ENCODE measurements at regions not wholly inside any gene's neighbourhood (a gene's known extent, or its start where the extent isn't known, plus 50 kb on each side); places are given as distances from the start of the nearest gene placed in this dataset.

GRCh38 chr2:34107811-34108210, 508.7 kb upstream of the FAM98A start:
- no peaks in the 10 kb centered on the region for H3K9me3 Mint-ChIP-seq (ENCODE audit: unreplicated experiment)
- H3K36me3 ChIP-seq (ENCODE audit: control insufficient read depth, insufficient read depth, low read length) = no peaks in the 10 kb centered on the region
- H3K4me3 Mint-ChIP-seq (ENCODE audit: unreplicated experiment) = no peak overlapping the region
- no peaks in the 10 kb centered on the region for H3K4me1 Mint-ChIP-seq (ENCODE audit: low read depth, unreplicated experiment)
- ChIA-PET POLR2A (no interaction called here), CTCF (no interaction called here)
- no peaks in the 10 kb centered on the region for H3K4me1 ChIP-seq
- peaks cover 6% of the 10 kb centered on the region for H3K27me3 Mint-ChIP-seq (ENCODE audit: insufficient read depth, unreplicated experiment)
- no peaks in the 10 kb centered on the region for H3K27me3 ChIP-seq (replicated peaks; ENCODE audit: control insufficient read depth, insufficient read depth, low read length)
- no peaks in the 10 kb centered on the region for H3K36me3 Mint-ChIP-seq (ENCODE audit: insufficient read depth, unreplicated experiment)
- no peak overlapping the region for H3K4me3 ChIP-seq (ENCODE audit: low read depth, low read length)
- no TSS peak for BruUV-seq (replicated peaks)
- no peaks in the 10 kb centered on the region for H3K9me3 ChIP-seq
- TF ChIP-seq, protein P1, sequence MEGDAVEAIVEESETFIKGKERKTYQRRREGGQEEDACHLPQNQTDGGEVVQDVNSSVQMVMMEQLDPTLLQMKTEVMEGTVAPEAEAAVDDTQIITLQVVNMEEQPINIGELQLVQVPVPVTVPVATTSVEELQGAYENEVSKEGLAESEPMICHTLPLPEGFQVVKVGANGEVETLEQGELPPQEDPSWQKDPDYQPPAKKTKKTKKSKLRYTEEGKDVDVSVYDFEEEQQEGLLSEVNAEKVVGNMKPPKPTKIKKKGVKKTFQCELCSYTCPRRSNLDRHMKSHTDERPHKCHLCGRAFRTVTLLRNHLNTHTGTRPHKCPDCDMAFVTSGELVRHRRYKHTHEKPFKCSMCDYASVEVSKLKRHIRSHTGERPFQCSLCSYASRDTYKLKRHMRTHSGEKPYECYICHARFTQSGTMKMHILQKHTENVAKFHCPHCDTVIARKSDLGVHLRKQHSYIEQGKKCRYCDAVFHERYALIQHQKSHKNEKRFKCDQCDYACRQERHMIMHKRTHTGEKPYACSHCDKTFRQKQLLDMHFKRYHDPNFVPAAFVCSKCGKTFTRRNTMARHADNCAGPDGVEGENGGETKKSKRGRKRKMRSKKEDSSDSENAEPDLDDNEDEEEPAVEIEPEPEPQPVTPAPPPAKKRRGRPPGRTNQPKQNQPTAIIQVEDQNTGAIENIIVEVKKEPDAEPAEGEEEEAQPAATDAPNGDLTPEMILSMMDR (IDR thresholded peaks at IDR 0.05; ENCODE audit: insufficient read depth in 1 of 2, low read depth in 1 of 2, low read length in 1 of 2, severe bottlenecking in 1 of 2, unreplicated experiment in 1 of 2) = no peak
- no peak overlapping the region for H3K27ac Mint-ChIP-seq (ENCODE audit: unreplicated experiment)
- intact Hi-C loops (cut with micrococcal nuclease; ENCODE audit: unreplicated experiment) = no loop called here
- no peak for DNase-seq

GRCh38 chr2:34105006-34105767, 506.1 kb upstream of the FAM98A start:
- no peak for DNase-seq
- ChIA-PET CTCF (no interaction called here), POLR2A (no interaction called here)
- Histone ChIP-seq H3K9me3 (no peaks in the 10 kb centered on the region), H3K4me3 (ENCODE audit: low read depth, low read length) (no peak overlapping the region), H3K27me3 (replicated peaks; ENCODE audit: control insufficient read depth, insufficient read depth, low read length) (no peaks in the 10 kb centered on the region), H3K4me1 (no peaks in the 10 kb centered on the region), H3K36me3 (ENCODE audit: control insufficient read depth, insufficient read depth, low read length) (no peaks in the 10 kb centered on the region)
- TF ChIP-seq, protein P1 (IDR thresholded peaks at IDR 0.05; ENCODE audit: insufficient read depth in 1 of 2, low read depth in 1 of 2, low read length in 1 of 2, severe bottlenecking in 1 of 2, unreplicated experiment in 1 of 2) = no peak
- Mint-ChIP-seq H3K4me3 (ENCODE audit: unreplicated experiment) (no peak overlapping the region), H3K9me3 (ENCODE audit: unreplicated experiment) (no peaks in the 10 kb centered on the region), H3K27ac (ENCODE audit: unreplicated experiment) (no peak overlapping the region), H3K4me1 (ENCODE audit: low read depth, unreplicated experiment) (no peaks in the 10 kb centered on the region), H3K27me3 (ENCODE audit: insufficient read depth, unreplicated experiment) (peaks cover 6% of the 10 kb centered on the region), H3K36me3 (ENCODE audit: insufficient read depth, unreplicated experiment) (no peaks in the 10 kb centered on the region)
- no TSS peak for BruUV-seq (replicated peaks)
- intact Hi-C loops (cut with micrococcal nuclease; ENCODE audit: unreplicated experiment) = no loop called here

GRCh38 chr2:34104601-34105000, 505.5 kb upstream of the FAM98A start:
- H3K27me3 ChIP-seq (replicated peaks; ENCODE audit: control insufficient read depth, insufficient read depth, low read length) = no peaks in the 10 kb centered on the region
- no TSS peak for BruUV-seq (replicated peaks)
- intact Hi-C loops (cut with micrococcal nuclease; ENCODE audit: unreplicated experiment) = no loop called here
- TF ChIP-seq, protein P1 (IDR thresholded peaks at IDR 0.05; ENCODE audit: insufficient read depth in 1 of 2, low read depth in 1 of 2, low read length in 1 of 2, severe bottlenecking in 1 of 2, unreplicated experiment in 1 of 2) = no peak
- no peak overlapping the region for H3K4me3 ChIP-seq (ENCODE audit: low read depth, low read length)
- H3K9me3 Mint-ChIP-seq (ENCODE audit: unreplicated experiment) = no peaks in the 10 kb centered on the region
- CTCF ChIA-PET = no interaction called here
- no peak for DNase-seq
- no peaks in the 10 kb centered on the region for H3K36me3 ChIP-seq (ENCODE audit: control insufficient read depth, insufficient read depth, low read length)
- H3K36me3 Mint-ChIP-seq (ENCODE audit: insufficient read depth, unreplicated experiment) = no peaks in the 10 kb centered on the region
- no peaks in the 10 kb centered on the region for H3K4me1 Mint-ChIP-seq (ENCODE audit: low read depth, unreplicated experiment)
- POLR2A ChIA-PET = no interaction called here
- H3K9me3 ChIP-seq = no peaks in the 10 kb centered on the region
- no peaks in the 10 kb centered on the region for H3K4me1 ChIP-seq
- no peak overlapping the region for H3K4me3 Mint-ChIP-seq (ENCODE audit: unreplicated experiment)
- H3K27ac Mint-ChIP-seq (ENCODE audit: unreplicated experiment) = no peak overlapping the region
- H3K27me3 Mint-ChIP-seq (ENCODE audit: insufficient read depth, unreplicated experiment) = peaks cover 6% of the 10 kb centered on the region

Measured in Caco-2 (cell line).